GM18517 (cell line): ENCODE measurements at regions not wholly inside any gene's neighbourhood (a gene's known extent, or its start where the extent isn't known, plus 50 kb on each side); places are given as distances from the start of the nearest gene placed in this dataset.

ENCODE experiments used
- ATAC-seq: cut with Tn5 transposase; IDR thresholded peaks from one replicate; pipeline ENCODE4 v1.9.1; 2021; ENCODE audit warnings: mild to moderate bottlenecking, moderate library complexity; ENCODE audit not compliant: unreplicated experiment

GRCh38 chr6:22804620-22805261 is 235.4 kb downstream of the HDGFL1 start:
- no peak for ATAC-seq

- no peak for ATAC-seq
Measured at GRCh38 chr6:22807261-22807660, 237.9 kb downstream of the HDGFL1 start.

GRCh38 chr6:22807818-22808217 is 238.5 kb downstream of the HDGFL1 start:
- ATAC-seq = no peak

- ATAC-seq = no peak
Measured at GRCh38 chr6:22808466-22808865, 239.1 kb downstream of the HDGFL1 start.

- no peak for ATAC-seq
Measured at GRCh38 chr6:22809370-22809769, 240.0 kb downstream of the HDGFL1 start.

GRCh38 chr6:22819209-22819608 is 249.8 kb downstream of the HDGFL1 start:
- ATAC-seq = no peak

GRCh38 chr6:22821664-22822320 is 252.4 kb downstream of the HDGFL1 start:
- no peak for ATAC-seq

- ATAC-seq = no peak
Measured at GRCh38 chr6:22825210-22825609, 255.8 kb downstream of the HDGFL1 start.

GRCh38 chr6:22826961-22827360 is 257.6 kb downstream of the HDGFL1 start:
- ATAC-seq = no peak

GRCh38 chr6:22827760-22828159 is 258.4 kb downstream of the HDGFL1 start:
- ATAC-seq = no peak

GRCh38 chr6:22828179-22829062 is 259.1 kb downstream of the HDGFL1 start:
- ATAC-seq = no peak

GRCh38 chr6:22829070-22829469 is 259.7 kb downstream of the HDGFL1 start:
- ATAC-seq = no peak

- no peak for ATAC-seq
Measured at GRCh38 chr6:22830463-22830862, 261.1 kb downstream of the HDGFL1 start.

- no peak for ATAC-seq
Measured at GRCh38 chr6:22833191-22833590, 263.8 kb downstream of the HDGFL1 start.

- ATAC-seq = no peak
Measured at GRCh38 chr6:22838345-22838744, 269.0 kb downstream of the HDGFL1 start.

GRCh38 chr6:22845467-22845866 is 276.1 kb downstream of the HDGFL1 start:
- ATAC-seq = no peak

- ATAC-seq = no peak
Measured at GRCh38 chr6:22848121-22848520, 278.8 kb downstream of the HDGFL1 start.

- ATAC-seq = no peak
Measured at GRCh38 chr6:22849921-22850320, 280.6 kb downstream of the HDGFL1 start.

- no peak for ATAC-seq
Measured at GRCh38 chr6:22852101-22852500, 282.7 kb downstream of the HDGFL1 start.

- ATAC-seq = no peak
Measured at GRCh38 chr6:22873513-22874136, 304.3 kb downstream of the HDGFL1 start.

GRCh38 chr6:22875845-22876244 is 306.5 kb downstream of the HDGFL1 start:
- ATAC-seq = no peak
